ENCODE measurements at regions not wholly inside any gene's neighbourhood (a gene's known extent, or its start where the extent isn't known, plus 50 kb on each side); places are given as distances from the start of the nearest gene placed in this dataset.
"Not testable (repeated sequence)": the region's sequence is repeated elsewhere in the genome, so short reads cannot be mapped to it uniquely, and the experiment has no call there.

DNA sequence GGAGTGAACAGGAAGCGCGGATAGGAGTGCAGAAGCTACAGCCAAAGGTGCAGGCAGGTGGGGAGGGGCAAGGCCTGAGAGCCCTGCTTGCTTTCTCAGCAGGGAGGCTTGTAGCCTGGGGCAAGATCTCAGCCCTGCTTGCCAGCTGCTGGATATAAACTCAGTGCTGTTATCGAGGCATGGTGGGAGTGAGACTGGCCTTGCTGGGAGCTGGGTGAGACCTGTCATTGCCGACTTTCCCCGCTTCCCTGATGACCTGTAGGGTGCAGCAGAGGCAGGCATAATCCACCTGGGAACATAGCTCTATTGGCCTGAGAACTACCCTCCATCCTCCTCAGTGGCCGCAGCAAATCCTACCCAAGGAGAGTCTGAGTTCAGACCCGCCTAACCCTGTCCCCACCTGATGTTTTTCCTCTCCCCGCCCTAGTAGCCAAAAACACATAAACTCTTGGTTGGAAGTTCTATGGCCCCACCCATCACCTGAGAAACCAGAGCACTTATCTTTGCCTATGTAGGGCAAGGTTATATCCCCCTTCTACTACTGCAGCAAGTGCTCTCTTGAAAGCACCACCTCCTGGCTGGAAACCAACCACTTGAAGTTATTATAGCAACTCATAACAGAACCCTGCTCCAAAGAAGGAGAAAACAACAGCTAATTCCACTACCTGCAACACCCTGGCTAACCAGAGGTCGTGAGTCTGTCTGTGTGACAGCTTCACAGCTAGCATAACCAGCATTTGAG lies 80.7 kb downstream of the FHIP1A start:
- Histone ChIP-seq H3K4me1 (no peaks in the 10 kb centered on the region), H3K27ac (no peak overlapping the region), H3K9me3 (no peaks in the 10 kb centered on the region), H3K27me3 (no peaks in the 10 kb centered on the region), H3K4me3 (no peak overlapping the region), H3K36me3 (no peaks in the 10 kb centered on the region)
- no peak for DNase-seq (ENCODE audit: extremely low spot score in 2 of 2)
- TF ChIP-seq, protein P1, sequence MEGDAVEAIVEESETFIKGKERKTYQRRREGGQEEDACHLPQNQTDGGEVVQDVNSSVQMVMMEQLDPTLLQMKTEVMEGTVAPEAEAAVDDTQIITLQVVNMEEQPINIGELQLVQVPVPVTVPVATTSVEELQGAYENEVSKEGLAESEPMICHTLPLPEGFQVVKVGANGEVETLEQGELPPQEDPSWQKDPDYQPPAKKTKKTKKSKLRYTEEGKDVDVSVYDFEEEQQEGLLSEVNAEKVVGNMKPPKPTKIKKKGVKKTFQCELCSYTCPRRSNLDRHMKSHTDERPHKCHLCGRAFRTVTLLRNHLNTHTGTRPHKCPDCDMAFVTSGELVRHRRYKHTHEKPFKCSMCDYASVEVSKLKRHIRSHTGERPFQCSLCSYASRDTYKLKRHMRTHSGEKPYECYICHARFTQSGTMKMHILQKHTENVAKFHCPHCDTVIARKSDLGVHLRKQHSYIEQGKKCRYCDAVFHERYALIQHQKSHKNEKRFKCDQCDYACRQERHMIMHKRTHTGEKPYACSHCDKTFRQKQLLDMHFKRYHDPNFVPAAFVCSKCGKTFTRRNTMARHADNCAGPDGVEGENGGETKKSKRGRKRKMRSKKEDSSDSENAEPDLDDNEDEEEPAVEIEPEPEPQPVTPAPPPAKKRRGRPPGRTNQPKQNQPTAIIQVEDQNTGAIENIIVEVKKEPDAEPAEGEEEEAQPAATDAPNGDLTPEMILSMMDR (IDR thresholded peaks at IDR 0.05), result no peak
- no peak for TF ChIP-seq POLR2AphosphoS5 (IDR thresholded peaks at IDR 0.05; ENCODE audit: insufficient read depth in 1 of 2, low read depth in 1 of 2)
- no peak for TF ChIP-seq POLR2A (IDR thresholded peaks at IDR 0.05)
- intact Hi-C loops (cut with DNase I), result no loop called here

DNA sequence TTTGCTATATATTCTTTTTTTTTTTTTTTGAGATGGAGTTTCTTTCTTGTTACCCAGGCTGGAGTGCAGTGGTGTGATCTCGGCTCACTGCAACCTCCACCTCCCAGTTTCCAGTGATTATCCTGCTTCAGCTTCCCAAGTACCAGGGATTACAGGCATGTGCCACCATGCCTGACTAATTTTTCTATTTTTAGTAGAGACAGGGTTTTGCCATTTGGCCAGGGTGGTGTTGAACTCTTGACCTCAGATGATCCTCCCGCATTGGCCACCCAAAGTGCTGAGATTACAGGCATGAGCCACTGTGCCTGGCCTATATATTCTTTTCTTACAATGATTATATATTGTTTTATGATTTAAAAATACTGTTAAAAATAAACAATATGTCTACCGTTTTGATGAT lies 86.6 kb downstream of the FHIP1A start:
- H3K27ac ChIP-seq; H3K27me3 ChIP-seq; H3K4me1 ChIP-seq; H3K9me3 ChIP-seq; DNase-seq (ENCODE audit: extremely low spot score in 2 of 2); H3K36me3 ChIP-seq; intact Hi-C loops (cut with DNase I); H3K4me3 ChIP-seq: not testable (repeated sequence)

DNA sequence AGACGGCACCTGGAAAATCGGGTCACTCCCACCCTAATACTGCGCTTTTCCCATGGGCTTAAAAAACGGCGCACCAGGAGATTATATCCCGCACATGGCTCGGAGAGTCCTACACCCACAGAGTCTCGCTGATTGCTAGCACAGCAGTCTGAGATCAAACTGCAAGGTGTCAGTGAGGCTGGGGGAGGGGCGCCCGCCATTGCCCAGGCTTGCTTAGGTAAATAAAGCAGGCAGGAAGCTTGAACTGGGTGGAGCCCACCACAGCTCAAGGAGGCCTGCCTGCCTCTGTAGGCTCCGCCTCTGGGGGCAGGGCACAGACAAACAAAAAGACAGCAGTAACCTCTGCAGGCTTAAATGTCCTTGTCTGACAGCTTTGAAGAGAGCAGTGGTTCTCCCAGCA lies 102.6 kb downstream of the FHIP1A start:
- H3K9me3 ChIP-seq; H3K4me3 ChIP-seq; H3K4me1 ChIP-seq; H3K36me3 ChIP-seq; DNase-seq (ENCODE audit: extremely low spot score in 2 of 2); intact Hi-C loops (cut with DNase I); H3K27me3 ChIP-seq; H3K27ac ChIP-seq: not testable (repeated sequence)

DNA sequence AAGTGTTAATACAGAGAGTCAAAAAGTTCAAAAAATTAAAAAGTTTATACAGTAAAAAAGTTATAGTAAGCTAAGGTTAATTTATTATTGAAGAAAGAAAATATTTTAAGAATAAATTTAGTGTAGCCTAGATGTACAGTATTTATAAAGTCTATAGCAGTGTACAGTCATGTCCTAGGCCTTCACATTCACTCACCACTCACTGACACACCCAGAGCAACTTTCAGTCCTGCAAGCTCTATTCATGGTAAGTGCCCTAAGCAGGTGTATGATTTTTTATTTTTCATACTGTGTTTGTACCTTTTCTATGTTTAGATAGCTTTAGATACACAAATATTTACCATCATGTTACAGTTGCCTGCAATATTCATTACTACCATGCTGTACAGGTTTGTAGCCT lies 108.9 kb downstream of the FHIP1A start:
- Histone ChIP-seq H3K36me3 (no peaks in the 10 kb centered on the region), H3K9me3 (no peaks in the 10 kb centered on the region), H3K4me3 (no peak overlapping the region), H3K27me3 (no peaks in the 10 kb centered on the region), H3K4me1 (no peaks in the 10 kb centered on the region), H3K27ac (no peak overlapping the region)
- TF ChIP-seq POLR2A (IDR thresholded peaks at IDR 0.05), result no peak
- TF ChIP-seq, protein P1 (IDR thresholded peaks at IDR 0.05), result no peak
- DNase-seq (ENCODE audit: extremely low spot score in 2 of 2), result no peak
- intact Hi-C loops (cut with DNase I), result no loop called here

DNA sequence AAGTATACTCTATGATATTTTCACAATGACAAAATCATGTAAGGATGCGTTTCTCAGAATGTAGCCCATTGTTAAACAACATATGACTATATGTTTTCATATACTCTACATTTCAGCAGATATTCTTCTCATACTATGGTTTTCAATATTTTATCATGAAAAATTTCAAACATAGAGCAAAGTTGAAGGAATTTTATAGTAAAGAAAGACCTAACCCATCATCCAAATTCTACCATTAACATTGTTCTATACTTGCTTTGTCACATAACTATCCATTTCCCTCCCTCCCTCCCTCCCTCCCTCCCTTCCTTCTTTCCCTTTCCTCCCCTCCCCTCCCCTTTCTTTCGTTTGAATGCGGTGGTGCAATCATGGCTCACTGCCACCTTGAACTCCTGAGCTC lies 109.4 kb downstream of the FHIP1A start:
- H3K4me3 ChIP-seq, result no peak overlapping the region
- H3K36me3 ChIP-seq, result no peaks in the 10 kb centered on the region
- intact Hi-C loops (cut with DNase I), result no loop called here
- no peaks in the 10 kb centered on the region for H3K4me1 ChIP-seq
- no peak overlapping the region for H3K27ac ChIP-seq
- DNase-seq (ENCODE audit: extremely low spot score in 2 of 2), result no peak
- H3K9me3 ChIP-seq, result no peaks in the 10 kb centered on the region
- TF ChIP-seq POLR2A (IDR thresholded peaks at IDR 0.05) (no peak), POLR2AphosphoS5 (IDR thresholded peaks at IDR 0.05; ENCODE audit: insufficient read depth in 1 of 2, low read depth in 1 of 2) (no peak)
- TF ChIP-seq, protein P1 (IDR thresholded peaks at IDR 0.05), result no peak
- H3K27me3 ChIP-seq, result no peaks in the 10 kb centered on the region

DNA sequence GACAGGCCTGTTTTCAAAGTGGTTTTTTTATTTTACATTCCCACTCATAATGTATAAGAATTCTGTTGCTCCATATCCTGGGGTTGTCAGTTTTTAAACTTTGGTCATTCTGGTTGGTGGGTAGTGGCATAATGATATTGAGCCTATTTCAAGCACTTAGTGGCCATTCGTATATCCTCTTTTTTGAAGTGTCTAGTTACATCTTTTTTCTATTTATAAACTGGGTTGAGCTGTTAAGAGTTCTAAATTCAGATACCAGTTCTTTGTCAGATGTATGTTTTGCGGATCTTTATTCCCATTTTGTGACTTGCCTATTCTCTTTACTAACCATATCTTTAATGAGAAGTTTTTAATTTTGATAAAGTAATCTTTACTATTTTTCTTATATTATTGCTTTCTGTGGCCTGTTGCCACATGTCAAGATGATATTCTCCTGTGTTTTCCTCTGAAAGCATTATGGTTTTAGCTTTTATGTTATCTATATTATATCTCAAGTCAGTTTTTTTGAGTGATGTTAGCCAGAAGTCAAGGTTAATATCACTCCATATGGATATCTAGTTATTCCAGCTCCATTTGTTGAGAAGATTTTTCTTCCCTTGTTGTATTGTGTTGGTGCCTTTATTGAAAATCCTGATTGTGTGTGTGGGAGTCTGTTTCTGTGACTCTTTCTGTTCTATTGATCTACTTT lies 110.9 kb downstream of the FHIP1A start:
- H3K27me3 ChIP-seq, result no peaks in the 10 kb centered on the region
- no peak overlapping the region for H3K4me3 ChIP-seq
- intact Hi-C loops (cut with DNase I), result no loop called here
- H3K4me1 ChIP-seq, result no peaks in the 10 kb centered on the region
- H3K36me3 ChIP-seq, result no peaks in the 10 kb centered on the region
- no peak for DNase-seq (ENCODE audit: extremely low spot score in 2 of 2)
- TF ChIP-seq, protein P1 (IDR thresholded peaks at IDR 0.05), result no peak
- TF ChIP-seq POLR2A (IDR thresholded peaks at IDR 0.05), result no peak
- TF ChIP-seq POLR2AphosphoS5 (IDR thresholded peaks at IDR 0.05; ENCODE audit: insufficient read depth in 1 of 2, low read depth in 1 of 2), result no peak
- no peaks in the 10 kb centered on the region for H3K9me3 ChIP-seq
- no peak overlapping the region for H3K27ac ChIP-seq
